Lower lobe of right lung (tissue), 2 donors: ENCODE measurements at regions not wholly inside any gene's neighbourhood (a gene's known extent, or its start where the extent isn't known, plus 50 kb on each side); places are given as distances from the start of the nearest gene placed in this dataset.
"Not testable (repeated sequence)": the region's sequence is repeated elsewhere in the genome, so short reads cannot be mapped to it uniquely, and the experiment has no call there.

Experiments
- ATAC-seq, 2 donors: fragments of 200-7000 bp; cut with Tn5 transposase; one replicate each; pipeline ENCODE4 v1.9.1; 2020 to 2022; ENCODE audit warnings: mild to moderate bottlenecking in 2 of 2, moderate library complexity in 2 of 2
- DNase-seq: peaks from one replicate; pipeline ENCODE4 v3.0.0-alpha.2; 2020
- H3K27ac ChIP-seq: fragments of 200-600 bp; one replicate; pipeline ENCODE4 v1.8.0; 2022
- H3K27me3 ChIP-seq: fragments of 200-600 bp; one replicate; pipeline ENCODE4 v1.8.0; 2022; ENCODE audit warnings: low read depth
- H3K36me3 ChIP-seq: fragments of 200-600 bp; one replicate; pipeline ENCODE4 v1.8.0; 2022; ENCODE audit warnings: mild to moderate bottlenecking
- H3K4me1 ChIP-seq: fragments of 200-600 bp; one replicate; pipeline ENCODE4 v1.8.0; 2022
- H3K4me3 ChIP-seq: fragments of 200-600 bp; one replicate; pipeline ENCODE4 v1.8.0; 2022; ENCODE audit warnings: mild to moderate bottlenecking
- H3K9me3 ChIP-seq: fragments of 200-600 bp; one replicate; pipeline ENCODE4 v1.8.0; 2022
- intact Hi-C: fragments of 100-400 bp; cut with DNase I; formaldehyde crosslinking; loops from one replicate; pipeline ENCODE4 v1.11.0; 2022
- TF ChIP-seq, protein P1 (sequence below): fragments of 200-600 bp; IDR thresholded peaks from one replicate; pipeline ENCODE4 v1.8.0; 2022; ENCODE audit warnings: antibody characterized with exemption, mild to moderate bottlenecking
- donor health status: DM: no; HTN: yes; CAD: no; lungs with severe emphysema.

GRCh38 chr1:121472017-121472416, 287.2 kb downstream of the SRGAP2C start:
- ATAC-seq (no peak), DNase-seq (no peak)
- no peaks in the 10 kb centered on the region for H3K4me1 ChIP-seq
- no peaks in the 10 kb centered on the region for H3K27me3 ChIP-seq
- H3K27ac ChIP-seq, result no peak overlapping the region
- TF ChIP-seq, protein P1, sequence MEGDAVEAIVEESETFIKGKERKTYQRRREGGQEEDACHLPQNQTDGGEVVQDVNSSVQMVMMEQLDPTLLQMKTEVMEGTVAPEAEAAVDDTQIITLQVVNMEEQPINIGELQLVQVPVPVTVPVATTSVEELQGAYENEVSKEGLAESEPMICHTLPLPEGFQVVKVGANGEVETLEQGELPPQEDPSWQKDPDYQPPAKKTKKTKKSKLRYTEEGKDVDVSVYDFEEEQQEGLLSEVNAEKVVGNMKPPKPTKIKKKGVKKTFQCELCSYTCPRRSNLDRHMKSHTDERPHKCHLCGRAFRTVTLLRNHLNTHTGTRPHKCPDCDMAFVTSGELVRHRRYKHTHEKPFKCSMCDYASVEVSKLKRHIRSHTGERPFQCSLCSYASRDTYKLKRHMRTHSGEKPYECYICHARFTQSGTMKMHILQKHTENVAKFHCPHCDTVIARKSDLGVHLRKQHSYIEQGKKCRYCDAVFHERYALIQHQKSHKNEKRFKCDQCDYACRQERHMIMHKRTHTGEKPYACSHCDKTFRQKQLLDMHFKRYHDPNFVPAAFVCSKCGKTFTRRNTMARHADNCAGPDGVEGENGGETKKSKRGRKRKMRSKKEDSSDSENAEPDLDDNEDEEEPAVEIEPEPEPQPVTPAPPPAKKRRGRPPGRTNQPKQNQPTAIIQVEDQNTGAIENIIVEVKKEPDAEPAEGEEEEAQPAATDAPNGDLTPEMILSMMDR, result no peak
- H3K36me3 ChIP-seq, result no peaks in the 10 kb centered on the region
- H3K9me3 ChIP-seq, result no peaks in the 10 kb centered on the region
- intact Hi-C loops, result no loop called here
- H3K4me3 ChIP-seq, result no peak overlapping the region

- Histone ChIP-seq H3K27me3 (no peaks in the 10 kb centered on the region), H3K36me3 (no peaks in the 10 kb centered on the region), H3K9me3 (no peaks in the 10 kb centered on the region), H3K27ac (no peak overlapping the region), H3K4me1 (no peaks in the 10 kb centered on the region), H3K4me3 (no peak overlapping the region)
- DNase-seq (no peak), ATAC-seq (no peak)
- intact Hi-C loops, result no loop called here
- TF ChIP-seq, protein P1, result no peak
These were observed 298.5 kb downstream of the SRGAP2C start for GRCh38 chr1:121483234-121483633.

GRCh38 chr1:121483961-121484424, 299.2 kb downstream of the SRGAP2C start:
- no peak for ATAC-seq
- H3K9me3 ChIP-seq, result no peaks in the 10 kb centered on the region
- intact Hi-C loops, result no loop called here
- no peak overlapping the region for H3K4me3 ChIP-seq
- no peaks in the 10 kb centered on the region for H3K4me1 ChIP-seq
- H3K27ac ChIP-seq, result no peak overlapping the region
- H3K27me3 ChIP-seq, result no peaks in the 10 kb centered on the region
- TF ChIP-seq, protein P1, result no peak
- no peaks in the 10 kb centered on the region for H3K36me3 ChIP-seq
- no peak for DNase-seq

- intact Hi-C loops, H3K9me3 ChIP-seq, DNase-seq, H3K36me3 ChIP-seq, H3K4me1 ChIP-seq, H3K27me3 ChIP-seq, H3K4me3 ChIP-seq, H3K27ac ChIP-seq: not testable (repeated sequence)
- peak in 1 of 2 donors; percentile 33 for ATAC-seq
These were observed 310.0 kb downstream of the SRGAP2C start for GRCh38 chr1:121494796-121495195.

DNA sequence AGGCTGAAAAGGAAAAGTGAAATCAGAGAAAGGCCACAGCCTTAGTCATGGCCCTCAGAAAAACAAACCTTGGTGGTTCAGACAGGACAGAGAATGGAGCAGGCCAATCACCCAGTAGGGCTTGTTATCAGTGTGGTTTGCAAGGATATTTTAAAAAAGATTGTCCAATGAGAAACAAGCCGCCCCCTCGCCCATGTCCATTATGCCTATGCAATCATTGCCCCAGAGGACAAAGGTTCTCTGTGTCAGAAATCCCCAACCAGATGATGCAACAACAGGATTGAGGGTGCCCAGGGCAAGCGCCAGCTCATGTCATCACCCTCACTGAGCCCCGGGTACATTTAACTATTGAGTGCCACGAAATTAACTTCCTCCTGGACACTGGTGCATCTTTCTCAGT, 326.7 kb downstream of the SRGAP2C start:
- H3K4me1 ChIP-seq, H3K27ac ChIP-seq, H3K27me3 ChIP-seq, ATAC-seq, intact Hi-C loops, H3K9me3 ChIP-seq, H3K36me3 ChIP-seq, H3K4me3 ChIP-seq: not testable (repeated sequence)
- peak; percentile 47 for DNase-seq

DNA sequence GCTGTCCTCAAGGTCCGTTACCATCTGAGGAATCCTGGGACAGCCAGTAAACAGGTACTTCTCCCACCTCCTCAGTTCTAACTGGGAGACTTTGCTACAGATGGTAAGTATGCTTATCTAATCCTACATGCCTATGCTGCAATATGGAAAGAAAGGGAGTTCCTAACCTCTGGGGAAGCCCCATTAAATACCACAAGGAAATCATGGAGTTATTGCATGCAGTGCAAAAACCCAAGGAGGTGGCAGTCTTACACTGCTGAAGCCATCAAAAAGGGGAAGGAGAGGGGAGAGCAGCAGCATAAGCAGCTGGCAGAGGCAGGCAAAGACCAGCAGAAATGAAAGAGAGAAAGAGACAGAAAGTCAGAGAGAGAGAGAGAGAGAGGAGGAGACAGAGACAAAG, 327.1 kb downstream of the SRGAP2C start:
- intact Hi-C loops, H3K27me3 ChIP-seq, ATAC-seq, DNase-seq, H3K4me3 ChIP-seq, H3K4me1 ChIP-seq, H3K27ac ChIP-seq, H3K36me3 ChIP-seq, H3K9me3 ChIP-seq: not testable (repeated sequence)

- H3K27ac ChIP-seq, result no peak overlapping the region
- H3K27me3 ChIP-seq, result peaks cover 16% of the 10 kb centered on the region
- DNase-seq (no peak), ATAC-seq (no peak)
- TF ChIP-seq, protein P1, result no peak
- no peaks in the 10 kb centered on the region for H3K9me3 ChIP-seq
- no peak overlapping the region for H3K4me3 ChIP-seq
- intact Hi-C loops, result no loop called here
- H3K4me1 ChIP-seq, result peaks cover 7% of the 10 kb centered on the region
- H3K36me3 ChIP-seq, result no peaks in the 10 kb centered on the region
These were observed 330.5 kb downstream of the SRGAP2C start for GRCh38 chr1:121515235-121515634.
